OCI-LY3 (cell line): ENCODE measurements at regions not wholly inside any gene's neighbourhood (a gene's known extent, or its start where the extent isn't known, plus 50 kb on each side); places are given as distances from the start of the nearest gene placed in this dataset.

Experiments used
- EZH2phosphoT487 ChIP-seq: fragments of 200-600 bp; shearing (Covaris generic); IDR thresholded peaks from 2 replicates; pipeline ENCODE4 v1.6.1; 2018; ENCODE audit warnings: antibody characterized with exemption, mixed run types, low read depth
- TF ChIP-seq, protein P1 (sequence below): fragments of 200-600, 300-600 bp; sonication (generic); IDR thresholded peaks from 2 replicates; pipeline ENCODE4 v1.5.1; 2014; ENCODE audit warnings: antibody characterized with exemption, low read length, low read depth

DNA sequence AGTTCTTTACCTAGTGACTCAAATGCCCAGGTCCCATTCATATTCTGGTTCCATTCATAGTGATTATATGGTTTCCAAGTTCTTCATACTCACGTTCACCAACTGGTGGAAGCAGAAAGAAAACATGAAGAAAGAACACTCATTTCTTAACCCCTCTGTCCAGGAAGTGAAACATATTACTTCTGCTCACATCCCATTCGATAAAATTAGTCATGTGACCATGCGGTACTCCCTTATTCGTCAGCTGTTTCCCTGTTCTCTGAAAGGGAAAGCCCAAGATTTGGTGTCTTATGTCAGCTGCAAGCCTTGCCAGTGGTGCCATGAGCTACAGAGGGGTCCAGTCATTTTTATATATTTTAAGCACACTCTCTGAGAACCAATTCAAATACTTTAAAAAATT lies 387.0 kb upstream of the DMAC1 start:
- TF ChIP-seq, protein P1, sequence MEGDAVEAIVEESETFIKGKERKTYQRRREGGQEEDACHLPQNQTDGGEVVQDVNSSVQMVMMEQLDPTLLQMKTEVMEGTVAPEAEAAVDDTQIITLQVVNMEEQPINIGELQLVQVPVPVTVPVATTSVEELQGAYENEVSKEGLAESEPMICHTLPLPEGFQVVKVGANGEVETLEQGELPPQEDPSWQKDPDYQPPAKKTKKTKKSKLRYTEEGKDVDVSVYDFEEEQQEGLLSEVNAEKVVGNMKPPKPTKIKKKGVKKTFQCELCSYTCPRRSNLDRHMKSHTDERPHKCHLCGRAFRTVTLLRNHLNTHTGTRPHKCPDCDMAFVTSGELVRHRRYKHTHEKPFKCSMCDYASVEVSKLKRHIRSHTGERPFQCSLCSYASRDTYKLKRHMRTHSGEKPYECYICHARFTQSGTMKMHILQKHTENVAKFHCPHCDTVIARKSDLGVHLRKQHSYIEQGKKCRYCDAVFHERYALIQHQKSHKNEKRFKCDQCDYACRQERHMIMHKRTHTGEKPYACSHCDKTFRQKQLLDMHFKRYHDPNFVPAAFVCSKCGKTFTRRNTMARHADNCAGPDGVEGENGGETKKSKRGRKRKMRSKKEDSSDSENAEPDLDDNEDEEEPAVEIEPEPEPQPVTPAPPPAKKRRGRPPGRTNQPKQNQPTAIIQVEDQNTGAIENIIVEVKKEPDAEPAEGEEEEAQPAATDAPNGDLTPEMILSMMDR = no peak
- TF ChIP-seq EZH2phosphoT487 = no peak
